GM10248 (cell line): ENCODE measurements at regions not wholly inside any gene's neighbourhood (a gene's known extent, or its start where the extent isn't known, plus 50 kb on each side); places are given as distances from the start of the nearest gene placed in this dataset.

ENCODE experiments used
- CTCF ChIA-PET: fragments of 300-600 bp; sonication (Branson Sonifier 250); formaldehyde crosslinking; extraction: SDS; loops from one replicate; lab custom pipeline; 2021; ENCODE audit warnings: antibody characterized with exemption; lab: Yijun Ruan, JAX
- POLR2A ChIA-PET: fragments of 350-650 bp; sonication (Branson Sonifier 250); formaldehyde crosslinking; extraction: SDS; loops from one replicate; lab custom pipeline; 2020; ENCODE audit warnings: antibody characterized with exemption; lab: Yijun Ruan, JAX
- DNase-seq: peaks from one replicate; pipeline ENCODE4 v3.0.0; 2012; ENCODE audit errors: extremely low spot score
- TF ChIP-seq, protein P1 (sequence below): IDR thresholded peaks from 2 replicates; pipeline ENCODE4 v1.5.1; 2012; ENCODE audit warnings: mild to moderate bottlenecking, low read depth; ENCODE audit errors: extremely low read depth, missing control alignments, control extremely low read depth

DNA sequence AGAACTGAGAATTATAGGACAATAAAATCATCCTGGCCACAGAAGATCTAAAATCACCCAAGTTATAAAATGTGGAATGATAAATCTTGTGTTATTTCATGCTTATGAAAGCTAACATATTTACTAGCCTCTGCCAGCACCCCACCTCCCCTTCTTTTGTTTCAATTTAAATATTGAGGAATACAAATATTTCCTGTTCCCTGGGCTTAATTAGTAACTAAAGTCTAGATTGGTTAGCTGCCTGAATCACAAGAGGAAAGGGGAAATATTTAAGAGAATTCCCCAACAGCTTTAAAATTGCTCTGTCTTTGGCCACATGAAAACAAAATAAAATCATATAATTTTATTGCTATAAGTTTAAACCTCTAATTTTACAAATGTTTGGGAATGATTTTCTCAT is 287.0 kb downstream of the PRELID2 start:
- DNase-seq, result no peak
- CTCF ChIA-PET, result interaction anchor here (1.4 kb wide), 1 partner anchor 10 kb away, joined by 6 read pairs; no protein-coding TSS in a partner anchor
- POLR2A ChIA-PET, result no interaction called here
- TF ChIP-seq, protein P1, sequence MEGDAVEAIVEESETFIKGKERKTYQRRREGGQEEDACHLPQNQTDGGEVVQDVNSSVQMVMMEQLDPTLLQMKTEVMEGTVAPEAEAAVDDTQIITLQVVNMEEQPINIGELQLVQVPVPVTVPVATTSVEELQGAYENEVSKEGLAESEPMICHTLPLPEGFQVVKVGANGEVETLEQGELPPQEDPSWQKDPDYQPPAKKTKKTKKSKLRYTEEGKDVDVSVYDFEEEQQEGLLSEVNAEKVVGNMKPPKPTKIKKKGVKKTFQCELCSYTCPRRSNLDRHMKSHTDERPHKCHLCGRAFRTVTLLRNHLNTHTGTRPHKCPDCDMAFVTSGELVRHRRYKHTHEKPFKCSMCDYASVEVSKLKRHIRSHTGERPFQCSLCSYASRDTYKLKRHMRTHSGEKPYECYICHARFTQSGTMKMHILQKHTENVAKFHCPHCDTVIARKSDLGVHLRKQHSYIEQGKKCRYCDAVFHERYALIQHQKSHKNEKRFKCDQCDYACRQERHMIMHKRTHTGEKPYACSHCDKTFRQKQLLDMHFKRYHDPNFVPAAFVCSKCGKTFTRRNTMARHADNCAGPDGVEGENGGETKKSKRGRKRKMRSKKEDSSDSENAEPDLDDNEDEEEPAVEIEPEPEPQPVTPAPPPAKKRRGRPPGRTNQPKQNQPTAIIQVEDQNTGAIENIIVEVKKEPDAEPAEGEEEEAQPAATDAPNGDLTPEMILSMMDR, result no peak

DNA sequence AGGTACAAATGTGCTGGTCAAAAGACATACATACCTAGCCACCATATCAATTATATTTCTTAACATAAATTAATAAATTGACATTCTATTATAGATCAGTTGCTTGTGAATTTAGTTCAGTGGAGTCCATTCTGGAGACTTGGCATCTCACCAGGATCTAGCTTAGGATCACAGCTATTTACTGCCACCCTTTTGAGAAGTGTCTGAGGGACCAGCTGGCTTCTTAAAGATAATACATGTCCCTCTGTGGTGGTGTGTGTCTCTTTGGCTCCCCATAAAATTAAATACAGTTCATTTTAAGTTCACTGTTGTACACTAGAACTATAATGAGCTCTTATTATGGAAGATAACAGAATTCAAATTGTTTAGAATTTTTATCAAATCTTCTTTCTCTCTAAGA is 290.7 kb downstream of the PRELID2 start:
- DNase-seq, result no peak
- TF ChIP-seq, protein P1, result no peak
- ChIA-PET POLR2A (no interaction called here), CTCF (interaction anchor here (1.1 kb wide), 1 partner anchor 31 kb away, joined by 3 read pairs; no protein-coding TSS in a partner anchor)

DNA sequence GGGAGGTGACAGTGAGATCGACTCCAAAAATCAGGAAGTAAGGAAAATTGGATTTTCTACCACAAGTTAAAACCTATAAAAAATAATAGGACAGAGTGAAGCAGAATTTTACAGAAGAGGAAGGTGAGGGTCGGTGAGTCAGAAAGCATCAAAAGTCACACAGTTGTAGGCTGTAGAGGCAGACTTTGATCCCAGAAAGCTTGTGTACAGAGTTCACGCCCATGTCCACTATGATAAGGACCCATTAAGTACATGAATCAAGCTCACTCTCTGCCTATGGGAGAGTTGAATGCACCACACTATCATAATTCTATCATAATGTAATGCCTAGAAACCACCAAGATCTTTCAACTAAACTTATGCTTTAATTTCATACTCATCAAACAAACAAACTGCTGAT is 291.2 kb downstream of the PRELID2 start:
- CTCF ChIA-PET, result interaction anchor here (1.1 kb wide), 2 partner anchors 13 to 32 kb away, joined by 3 read pairs; no protein-coding TSS in a partner anchor

DNA sequence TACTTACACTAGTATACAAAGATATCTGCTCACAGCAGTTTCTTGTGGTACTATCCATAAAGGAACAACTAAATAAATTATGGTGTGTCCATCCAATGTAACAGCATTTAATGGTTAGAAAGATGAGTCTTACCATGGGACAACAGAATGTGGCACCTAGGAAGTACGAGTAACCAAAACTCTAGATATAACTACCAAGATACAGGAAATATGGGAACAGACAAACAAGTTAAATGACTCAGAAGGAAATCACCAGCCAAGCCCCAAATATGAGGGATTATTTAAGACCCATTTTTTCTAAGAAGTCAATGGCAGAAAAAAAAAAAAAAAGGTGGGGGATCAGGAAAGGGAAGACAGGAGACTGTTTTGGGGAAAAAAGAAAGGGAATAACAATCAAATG is 294.8 kb downstream of the PRELID2 start:
- TF ChIP-seq, protein P1, result no peak
- POLR2A ChIA-PET, result no interaction called here
- CTCF ChIA-PET, result no interaction called here
- DNase-seq, result no peak

More for the DNA sequence above, 291.2 kb downstream of the PRELID2 start:
- TF ChIP-seq, protein P1, result no peak
- DNase-seq, result no peak
- POLR2A ChIA-PET, result no interaction called here

DNA sequence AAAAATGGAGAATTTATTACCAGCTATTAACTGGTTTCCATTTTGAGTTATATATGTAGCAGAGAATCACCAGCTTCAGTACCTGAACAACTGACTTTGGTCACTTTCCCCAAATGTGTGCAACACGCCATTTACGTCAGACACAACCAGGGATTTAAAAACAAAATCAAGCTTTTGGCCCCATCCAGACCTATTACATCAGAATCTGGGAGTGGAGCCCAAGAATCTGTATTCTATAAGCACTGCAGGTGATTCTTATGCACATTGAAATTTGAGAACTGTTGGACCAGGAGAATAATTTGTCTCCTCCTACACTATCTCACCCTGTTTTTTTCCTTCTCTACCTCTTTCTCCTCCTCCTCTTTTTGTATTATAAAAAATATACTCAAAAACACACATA is 295.9 kb downstream of the PRELID2 start:
- CTCF ChIA-PET, result no interaction called here
- POLR2A ChIA-PET, result no interaction called here
- no peak for DNase-seq
- TF ChIP-seq, protein P1, result no peak

DNA sequence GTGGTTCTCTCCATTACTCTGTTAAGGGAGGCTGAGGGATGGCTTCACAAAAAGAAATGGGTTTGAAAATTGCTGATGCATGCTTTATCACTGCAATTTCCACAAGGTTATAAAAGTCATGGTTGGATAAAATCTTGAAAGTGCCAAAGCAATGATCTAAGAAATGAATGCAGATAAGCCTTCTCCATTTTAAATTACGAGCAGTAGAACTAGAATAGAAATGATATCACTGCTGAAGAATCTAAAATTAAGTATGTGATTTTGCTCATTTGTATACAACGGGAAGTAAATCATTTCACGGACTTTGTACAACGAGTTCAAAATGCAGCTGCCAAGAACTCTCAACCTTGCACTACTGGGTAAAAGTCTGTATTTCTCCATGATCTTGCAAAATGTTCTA is 299.0 kb downstream of the PRELID2 start:
- no peak for DNase-seq
- POLR2A ChIA-PET, result no interaction called here
- CTCF ChIA-PET, result no interaction called here
- TF ChIP-seq, protein P1, result no peak

DNA sequence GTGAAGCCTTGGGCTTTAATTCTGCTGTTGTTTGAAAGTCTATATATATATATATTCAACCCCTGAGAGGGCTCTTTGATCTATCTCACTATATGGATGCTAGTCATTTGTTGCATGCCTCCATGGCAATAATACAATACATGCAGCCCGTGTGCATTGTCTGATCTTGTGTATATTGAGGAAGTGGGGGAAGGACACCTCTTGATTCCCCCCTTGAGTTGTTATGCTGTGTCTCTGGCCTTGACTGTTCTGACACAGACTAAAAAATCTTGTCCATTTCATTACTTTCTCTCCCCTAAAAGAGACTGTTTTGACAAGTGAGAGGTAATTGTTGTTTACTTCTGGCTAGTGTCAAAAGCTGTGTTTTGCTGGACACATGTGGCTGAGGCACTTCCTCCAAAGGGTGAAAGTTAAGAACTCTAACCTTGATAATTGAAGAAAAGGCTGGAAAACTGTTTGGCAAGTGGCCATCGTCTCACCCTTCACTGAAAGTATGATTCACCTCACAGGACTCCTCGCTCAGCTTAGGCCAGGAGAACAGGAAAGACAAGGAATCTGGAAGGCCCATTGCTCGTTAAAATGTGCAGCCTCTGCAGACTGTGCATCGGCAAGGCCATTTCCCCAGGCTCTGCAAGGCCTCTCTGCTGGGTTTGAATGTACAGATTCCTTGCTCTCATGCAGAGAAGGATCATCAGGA is 304.0 kb downstream of the PRELID2 start:
- CTCF ChIA-PET, result interaction anchor here (0.9 kb wide), 1 partner anchor 12 kb away, joined by 3 read pairs; no protein-coding TSS in a partner anchor
- no peak for DNase-seq
- POLR2A ChIA-PET, result no interaction called here
- TF ChIP-seq, protein P1, result no peak
